ENCODE measurements at regions not wholly inside any gene's neighbourhood (a gene's known extent, or its start where the extent isn't known, plus 50 kb on each side); places are given as distances from the start of the nearest gene placed in this dataset.

- Mint-ChIP-seq H3K27me3 (ENCODE audit: insufficient read depth, low read depth, poor library complexity) (peaks cover 2% of the 10 kb centered on the region), H3K36me3 (ENCODE audit: low read depth) (peaks cover 9% of the 10 kb centered on the region), H3K4me3 (no peak overlapping the region), H3K4me1 (no peaks in the 10 kb centered on the region; the same call in 2 of the 3 replicates), H3K27ac (no peak overlapping the region), H3K9me3 (peaks cover 82% of the 10 kb centered on the region)
- H3K27me3 ChIP-seq (ENCODE audit: insufficient read depth) = no peaks in the 10 kb centered on the region
- H3K27ac ChIP-seq (ENCODE audit: low read depth) = no peak overlapping the region
- H3K4me1 ChIP-seq (ENCODE audit: insufficient read depth) = peaks cover 5% of the 10 kb centered on the region; the same call in 1 of the 2 replicates
- no peak for DNase-seq (ENCODE audit: low spot score)
- no peaks in the 10 kb centered on the region for H3K79me2 ChIP-seq (replicated peaks; ENCODE audit: insufficient read depth)
- no peak for ATAC-seq
- no peaks in the 10 kb centered on the region for H3K9me2 ChIP-seq (ENCODE audit: insufficient read depth)
- no peaks in the 10 kb centered on the region for H4K20me1 ChIP-seq (replicated peaks; ENCODE audit: insufficient read depth)
- no peak overlapping the region for H2AFZ ChIP-seq
- H3F3A ChIP-seq (replicated peaks; ENCODE audit: low read depth) = no peaks in the 10 kb centered on the region
- H3K36me3 ChIP-seq (ENCODE audit: insufficient read depth) = no peaks in the 10 kb centered on the region
- H3K4me2 ChIP-seq = no peak overlapping the region
- H3K4me3 ChIP-seq = no peak overlapping the region
- TF ChIP-seq EZH2 (IDR thresholded peaks at IDR 0.05; ENCODE audit: low read depth, unreplicated experiment) = no peak
- TF ChIP-seq ZNF331 (CRISPR knock-in tag; IDR thresholded peaks at IDR 0.05; ENCODE audit: low read depth) = no peak
- TF ChIP-seq EZH2phosphoT487 (IDR thresholded peaks at IDR 0.05; ENCODE audit: unreplicated experiment) = no peak
- TF ChIP-seq STAT1 (IDR thresholded peaks at IDR 0.05; ENCODE audit: unreplicated experiment) = no peak
- TF ChIP-seq CTCF (conservative IDR thresholded peaks at IDR 0.05; ENCODE audit: low read depth in 2 of 2) = no peak
- TF ChIP-seq, protein P1, sequence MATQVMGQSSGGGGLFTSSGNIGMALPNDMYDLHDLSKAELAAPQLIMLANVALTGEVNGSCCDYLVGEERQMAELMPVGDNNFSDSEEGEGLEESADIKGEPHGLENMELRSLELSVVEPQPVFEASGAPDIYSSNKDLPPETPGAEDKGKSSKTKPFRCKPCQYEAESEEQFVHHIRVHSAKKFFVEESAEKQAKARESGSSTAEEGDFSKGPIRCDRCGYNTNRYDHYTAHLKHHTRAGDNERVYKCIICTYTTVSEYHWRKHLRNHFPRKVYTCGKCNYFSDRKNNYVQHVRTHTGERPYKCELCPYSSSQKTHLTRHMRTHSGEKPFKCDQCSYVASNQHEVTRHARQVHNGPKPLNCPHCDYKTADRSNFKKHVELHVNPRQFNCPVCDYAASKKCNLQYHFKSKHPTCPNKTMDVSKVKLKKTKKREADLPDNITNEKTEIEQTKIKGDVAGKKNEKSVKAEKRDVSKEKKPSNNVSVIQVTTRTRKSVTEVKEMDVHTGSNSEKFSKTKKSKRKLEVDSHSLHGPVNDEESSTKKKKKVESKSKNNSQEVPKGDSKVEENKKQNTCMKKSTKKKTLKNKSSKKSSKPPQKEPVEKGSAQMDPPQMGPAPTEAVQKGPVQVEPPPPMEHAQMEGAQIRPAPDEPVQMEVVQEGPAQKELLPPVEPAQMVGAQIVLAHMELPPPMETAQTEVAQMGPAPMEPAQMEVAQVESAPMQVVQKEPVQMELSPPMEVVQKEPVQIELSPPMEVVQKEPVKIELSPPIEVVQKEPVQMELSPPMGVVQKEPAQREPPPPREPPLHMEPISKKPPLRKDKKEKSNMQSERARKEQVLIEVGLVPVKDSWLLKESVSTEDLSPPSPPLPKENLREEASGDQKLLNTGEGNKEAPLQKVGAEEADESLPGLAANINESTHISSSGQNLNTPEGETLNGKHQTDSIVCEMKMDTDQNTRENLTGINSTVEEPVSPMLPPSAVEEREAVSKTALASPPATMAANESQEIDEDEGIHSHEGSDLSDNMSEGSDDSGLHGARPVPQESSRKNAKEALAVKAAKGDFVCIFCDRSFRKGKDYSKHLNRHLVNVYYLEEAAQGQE (IDR thresholded peaks at IDR 0.05; ENCODE audit: unreplicated experiment) = no peak
- no peak for TF ChIP-seq POLR2AphosphoS5 (IDR thresholded peaks at IDR 0.05; ENCODE audit: low read depth)
- TF ChIP-seq NANOG (IDR thresholded peaks at IDR 0.05; ENCODE audit: borderline replicate concordance) = no peak
- no peak for TF ChIP-seq ETS1 (IDR thresholded peaks at IDR 0.05)
- no peak for TF ChIP-seq ZNF462 (CRISPR knock-in tag; IDR thresholded peaks at IDR 0.05)
- TF ChIP-seq CREB1 (CRISPR knock-in tag; IDR thresholded peaks at IDR 0.05; ENCODE audit: low read depth) = no peak
These were observed 156.2 kb upstream of the FOXK1 start for GRCh38 chr7:4525884-4526283.
